GM18507 (cell line): ENCODE measurements at regions not wholly inside any gene's neighbourhood (a gene's known extent, or its start where the extent isn't known, plus 50 kb on each side); places are given as distances from the start of the nearest gene placed in this dataset.
"Not testable (repeated sequence)": the region's sequence is repeated elsewhere in the genome, so short reads cannot be mapped to it uniquely, and the experiment has no call there.

Experiments used
- DNase-seq: peaks from one replicate; pipeline ENCODE4 v3.0.0; 2011; ENCODE audit warnings: low read depth; ENCODE audit not compliant: insufficient read length; ENCODE audit errors: extremely low spot score
- FAIRE-seq: peaks from 2 replicates; lab custom pipeline; 2011; peaks lifted over from hg19 to GRCh38; lab: Jason Lieb, UNC

DNA sequence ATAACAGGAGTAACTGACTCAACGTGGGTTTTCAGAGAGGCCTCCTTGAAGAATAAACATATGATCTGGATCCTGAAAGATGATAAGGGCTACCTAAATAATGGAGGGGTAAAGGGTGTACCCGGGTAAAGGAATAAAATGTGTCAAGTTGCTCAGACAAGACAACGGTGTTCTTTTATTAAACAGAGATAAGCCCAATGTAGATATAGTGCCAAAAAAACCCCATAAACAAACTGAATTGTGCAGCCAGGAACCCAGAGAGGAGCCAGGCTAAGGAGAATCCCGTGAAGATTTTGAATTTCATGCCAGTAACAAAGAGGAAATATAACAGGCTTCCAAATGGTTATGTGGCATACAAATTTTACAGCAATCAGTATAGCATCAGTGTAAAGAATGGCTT lies 618.2 kb downstream of the CPS1 start:
- FAIRE-seq (no peak), DNase-seq (no peak)

DNA sequence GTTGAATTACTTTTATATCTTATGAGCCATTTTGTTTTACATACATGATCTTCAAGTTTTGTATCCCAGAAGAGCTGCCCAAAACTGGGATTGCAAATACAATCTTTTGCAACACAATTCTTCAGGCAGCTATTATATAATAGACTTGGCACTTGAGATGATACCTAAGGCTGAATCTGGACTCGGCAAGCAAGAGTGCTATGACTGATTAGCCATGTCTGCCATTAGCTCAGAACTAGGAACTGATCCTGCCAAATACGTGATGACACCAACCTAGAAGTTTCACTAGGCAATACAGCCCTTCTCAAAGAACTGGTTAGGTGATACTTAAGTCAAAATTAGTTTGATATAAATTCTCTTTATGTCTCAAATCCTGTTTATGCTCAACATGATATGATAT lies 619.6 kb downstream of the CPS1 start:
- FAIRE-seq: no peak
- no peak for DNase-seq

GRCh38 chr2:211176514-211177141 lies 620.2 kb downstream of the CPS1 start:
- FAIRE-seq: no peak
- DNase-seq: no peak

DNA sequence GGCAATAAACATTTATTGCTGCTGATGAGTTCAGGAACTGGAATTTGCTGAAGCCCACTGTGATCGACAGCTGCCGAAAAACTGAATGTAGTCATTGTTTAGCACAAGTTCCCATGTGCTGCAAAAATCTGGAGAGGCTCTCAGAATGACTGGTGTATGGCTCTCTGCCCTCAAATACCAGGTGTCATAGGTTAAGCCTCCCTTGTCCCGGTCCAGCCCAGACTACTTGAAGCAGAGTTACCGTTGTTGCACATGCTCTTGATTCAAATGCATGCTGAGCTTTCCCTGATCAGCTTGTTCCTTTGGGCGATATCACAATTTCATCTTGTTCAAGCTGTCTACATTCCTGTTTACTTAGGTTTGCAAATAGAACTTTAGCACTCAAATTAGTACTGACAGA lies 625.2 kb downstream of the CPS1 start:
- FAIRE-seq: no peak
- no peak for DNase-seq

DNA sequence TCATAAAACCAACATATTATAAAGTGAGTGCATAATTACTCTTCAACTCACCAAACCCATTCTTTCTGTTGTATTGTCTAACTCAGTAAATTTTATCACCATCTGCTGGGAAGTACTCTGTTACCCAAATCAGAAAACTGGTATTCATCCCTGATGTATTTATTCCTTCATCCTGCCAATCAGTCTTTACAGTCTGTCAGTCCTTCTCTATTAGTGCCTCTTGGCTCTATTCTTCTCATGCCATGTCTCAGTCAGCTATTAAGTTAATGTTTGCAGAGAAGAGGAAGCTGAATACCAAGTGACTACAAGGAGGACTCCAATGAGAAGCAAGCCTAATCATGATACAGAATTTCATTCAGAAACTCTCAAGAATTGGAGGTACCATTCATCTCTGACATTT lies 631.2 kb downstream of the CPS1 start:
- no peak for FAIRE-seq

DNA sequence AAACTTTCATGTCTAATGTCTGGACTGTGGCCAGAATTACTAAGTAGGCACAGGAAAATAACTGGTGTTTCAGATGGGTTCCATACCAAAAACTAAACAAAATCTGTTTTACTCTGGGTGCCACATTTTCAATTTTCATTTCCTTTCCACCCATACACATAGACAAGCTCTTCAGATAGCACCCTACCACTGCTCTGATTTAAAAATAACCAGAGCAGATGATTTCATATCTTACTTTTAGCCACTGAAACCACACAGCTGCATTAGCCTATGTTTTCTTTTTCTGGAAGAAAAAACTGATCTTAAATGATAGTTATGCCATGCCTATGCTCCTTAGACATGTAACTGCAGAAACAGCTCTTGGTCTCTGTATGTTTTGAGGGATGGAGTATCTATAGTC lies 647.6 kb downstream of the CPS1 start:
- no peak for DNase-seq
- no peak for FAIRE-seq

More for the DNA sequence above, 631.2 kb downstream of the CPS1 start:
- no peak for DNase-seq

DNA sequence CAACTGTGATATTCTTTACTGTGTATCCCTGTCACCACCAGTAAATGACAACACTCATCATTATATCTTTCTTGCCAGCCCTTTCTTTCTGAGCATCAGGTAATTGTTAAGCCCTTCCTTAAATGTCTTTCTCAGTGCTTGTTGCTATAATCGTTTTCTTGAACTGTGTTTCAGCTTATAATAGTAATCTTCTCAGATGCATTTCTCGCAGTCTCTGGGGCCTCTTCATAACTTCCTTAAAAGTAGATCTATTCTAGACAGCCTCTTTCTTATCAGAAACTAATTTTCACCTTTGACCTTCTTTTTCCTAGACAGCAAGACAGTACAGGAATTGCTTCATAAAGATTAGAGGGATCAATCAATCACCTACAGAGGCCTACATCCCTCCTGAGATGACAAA lies 648.1 kb downstream of the CPS1 start:
- FAIRE-seq (no peak), DNase-seq (no peak)

GRCh38 chr2:211204902-211205301 lies 648.5 kb downstream of the CPS1 start:
- DNase-seq: no peak
- FAIRE-seq: no peak

- DNase-seq (no peak), FAIRE-seq (no peak)
Observed at GRCh38 chr2:211205358-211205757, 649.0 kb downstream of the CPS1 start.

DNA sequence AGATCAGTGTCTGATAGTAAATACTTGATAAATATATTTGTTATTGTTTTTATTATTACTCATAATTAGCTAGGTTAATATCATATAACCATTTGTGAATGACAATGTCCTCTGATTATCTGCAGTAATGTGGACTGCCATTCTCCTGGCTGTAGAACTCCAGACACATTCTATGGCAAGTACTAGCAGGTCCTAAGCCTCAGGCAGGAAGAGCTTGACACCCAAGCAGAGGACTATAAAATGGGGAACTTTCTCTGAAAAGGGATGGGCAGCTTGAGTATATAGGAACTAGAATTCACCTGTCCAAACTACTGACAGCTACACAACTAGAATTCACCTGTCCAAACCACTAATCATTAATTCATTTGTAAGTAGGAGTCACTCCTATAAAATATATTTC lies 649.4 kb downstream of the CPS1 start:
- FAIRE-seq (no peak), DNase-seq (no peak)

DNA sequence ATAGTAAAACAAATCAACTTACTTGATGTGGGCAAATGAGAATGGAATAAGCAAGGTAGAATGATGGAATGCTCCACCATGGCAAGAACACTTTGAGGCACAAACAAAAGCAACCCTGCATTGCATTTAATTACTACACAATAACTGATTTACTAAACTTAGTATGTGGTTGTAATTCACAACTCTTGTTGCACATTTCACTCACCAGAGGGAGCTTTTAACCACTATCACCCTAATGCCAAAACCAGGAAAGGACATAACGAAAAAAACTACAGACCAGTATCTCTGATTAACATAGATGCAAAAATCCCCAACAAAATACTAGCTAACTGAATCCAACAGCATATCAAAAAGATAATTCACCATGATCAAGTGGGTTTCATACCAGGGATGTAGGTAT lies 659.8 kb downstream of the CPS1 start:
- FAIRE-seq (no peak), DNase-seq (no peak)

- not testable (repeated sequence) for FAIRE-seq, DNase-seq
Observed at GRCh38 chr2:211219548-211219947, 663.1 kb downstream of the CPS1 start.

- no peak for DNase-seq
- no peak for FAIRE-seq
Observed at GRCh38 chr2:211225784-211226183, 669.4 kb downstream of the CPS1 start.

- FAIRE-seq (no peak), DNase-seq (no peak)
Observed at GRCh38 chr2:211228559-211228958, 672.2 kb downstream of the CPS1 start.

GRCh38 chr2:211237586-211238275 lies 681.3 kb downstream of the CPS1 start:
- FAIRE-seq (no peak), DNase-seq (no peak)

GRCh38 chr2:211241891-211242290 lies 685.5 kb downstream of the CPS1 start:
- FAIRE-seq (no peak), DNase-seq (no peak)

DNA sequence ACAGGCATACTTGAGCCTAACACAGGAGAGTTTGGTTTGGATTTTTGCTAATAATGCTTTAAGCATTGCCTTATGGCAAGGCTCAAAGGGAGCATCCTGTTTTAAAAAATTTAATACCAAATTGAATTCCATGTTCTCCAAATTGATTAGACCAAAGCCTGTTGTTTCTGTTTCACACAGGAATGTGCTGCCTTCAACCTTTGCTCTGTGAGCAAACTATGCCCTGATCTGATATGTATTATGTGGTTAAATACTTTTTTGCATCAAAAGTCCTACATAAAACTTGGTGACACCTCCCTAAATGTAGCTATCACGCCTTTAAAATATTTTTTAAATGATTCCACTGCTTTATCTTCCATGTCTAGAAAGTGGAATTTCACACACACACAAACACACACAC lies 691.4 kb downstream of the CPS1 start:
- FAIRE-seq: no peak
- no peak for DNase-seq

GRCh38 chr2:211248841-211249240 lies 692.4 kb downstream of the CPS1 start:
- DNase-seq (no peak), FAIRE-seq (no peak)

GRCh38 chr2:211251016-211251415 lies 694.6 kb downstream of the CPS1 start:
- no peak for DNase-seq
- FAIRE-seq: no peak

DNA sequence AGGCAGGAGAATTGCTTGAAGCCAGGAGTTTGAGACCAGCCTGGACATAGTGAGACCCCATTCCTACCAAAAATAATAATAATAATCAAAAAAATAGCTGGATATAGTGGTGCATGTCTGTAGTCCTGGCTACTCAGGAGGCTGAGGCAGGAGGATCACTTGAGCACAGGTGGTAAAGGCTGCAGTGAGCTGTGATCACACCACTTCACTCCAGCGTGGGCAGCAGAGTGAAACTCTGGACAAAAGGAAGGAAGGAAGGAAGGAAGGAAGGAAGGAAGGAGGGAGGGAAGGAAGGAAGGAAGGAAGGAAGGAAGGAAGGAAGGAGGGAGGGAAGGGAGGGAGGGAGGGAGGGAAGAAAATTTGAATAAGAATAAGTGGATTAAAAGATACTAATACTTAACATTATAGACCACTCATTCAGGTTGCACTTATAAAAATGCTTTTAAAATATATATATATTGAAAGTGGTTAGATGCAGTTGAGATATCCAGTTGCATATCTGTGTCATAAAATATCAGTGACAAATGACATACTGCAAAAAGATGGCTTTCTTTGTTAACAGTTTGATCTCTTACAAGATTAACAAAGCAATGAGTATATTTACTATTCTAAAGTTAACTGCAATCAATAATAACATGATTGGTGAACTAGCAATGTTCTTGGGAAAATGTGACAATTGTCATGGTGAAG lies 702.4 kb downstream of the CPS1 start:
- no peak for DNase-seq
- no peak for FAIRE-seq
